Aorta (tissue), 5 donors: ENCODE measurements at regions not wholly inside any gene's neighbourhood (a gene's known extent, or its start where the extent isn't known, plus 50 kb on each side); places are given as distances from the start of the nearest gene placed in this dataset.

Experiments
- ATAC-seq: fragments of 200-7000 bp; cut with Tn5 transposase; one replicate; pipeline ENCODE4 v1.9.1; 2022; ENCODE audit warnings: moderate library complexity; ENCODE audit not compliant: low FRiP score
- DNase-seq, 2 donors: peaks; one replicate each; pipeline ENCODE4 v3.0.0-alpha.2; 2020
- H3K27ac ChIP-seq, 2 donors: one replicate each; pipeline ENCODE4 v1.5.1; 2013; ENCODE audit warnings: low read length in 2 of 2, mild to moderate bottlenecking in 2 of 2, moderate library complexity in 2 of 2, control low read depth in 1 of 2, inconsistent platforms in 1 of 2, low read depth in 1 of 2
- H3K27me3 ChIP-seq, 2 donors: one replicate each; pipeline ENCODE4 v1.6.1; 2013; ENCODE audit warnings: control low read depth in 1 of 2, low read length in 1 of 2, mild to moderate bottlenecking in 1 of 2, moderate library complexity in 1 of 2; ENCODE audit not compliant: insufficient read depth in 2 of 2, control insufficient read depth in 1 of 2
- H3K36me3 ChIP-seq, 2 donors: one replicate each; pipeline ENCODE4 v1.6.1; 2013; ENCODE audit warnings: control low read depth in 1 of 2, low read length in 1 of 2, mild to moderate bottlenecking in 1 of 2; ENCODE audit not compliant: insufficient read depth in 2 of 2, control insufficient read depth in 1 of 2
- H3K4me1 ChIP-seq, 2 donors: one replicate each; pipeline ENCODE4 v1.6.1; 2013; ENCODE audit warnings: low read length in 2 of 2, control low read depth in 1 of 2, mild to moderate bottlenecking in 1 of 2, moderate library complexity in 1 of 2; ENCODE audit not compliant: insufficient read depth in 2 of 2, control insufficient read depth in 1 of 2
- H3K4me3 ChIP-seq, 2 donors: one replicate each; pipeline ENCODE4 v1.5.1; 2013; ENCODE audit warnings: low read length in 2 of 2, control low read depth in 1 of 2, mild to moderate bottlenecking in 1 of 2
- H3K9me3 ChIP-seq: one replicate; pipeline ENCODE4 v1.6.1; 2013; ENCODE audit warnings: mild to moderate bottlenecking, low read length; ENCODE audit not compliant: control insufficient read depth
- WGBS, 2 donors: extraction: QIAGEN DNeasy Blood & Tissue Kit; methylation state at CpG; one replicate each; pipeline ENCODE4 v1.1.7; 2013; 5-methylcytosine and 5-hydroxymethylcytosine counted together
- intact Hi-C, 2 donors: fragments of 100-400 bp; cut with DNase I; formaldehyde crosslinking; loops; one replicate each; pipeline versions ENCODE4 v1.14.2 to v1.15.0; 2022
- donor health status: healthy with polysubstance abuse.
- donor health status: Bipolar disorder and iron deficiency.
- donor health status: DM: no; HTN: no; CAD: no.
- donor health status: DM: no; HTN: no; CAD: no.
- donor health status: DM: yes; HTN: yes; CAD: no.

GRCh38 chr5:72698481-72698880, 118.0 kb upstream of the TNPO1 start:
- intact Hi-C loops = no loop called here
- 64 to 71% methylated on average over 4 of the region's 4 CpGs for WGBS, 2 donors

GRCh38 chr5:72697622-72698021, 118.8 kb upstream of the TNPO1 start:
- Histone ChIP-seq H3K4me1 (no peaks in the 10 kb centered on the region), H3K36me3 (no peaks in the 10 kb centered on the region), H3K27me3 (no peaks in the 10 kb centered on the region), H3K27ac (no peak overlapping the region), H3K9me3 (no peaks in the 10 kb centered on the region), H3K4me3 (no peak overlapping the region)
- no peak for DNase-seq
- no peak for ATAC-seq
- intact Hi-C loops = no loop called here
- 94% methylated on average over 2 of the region's 2 CpGs for WGBS, 2 donors

More at GRCh38 chr5:72698481-72698880, 118.0 kb upstream of the TNPO1 start:
- H3K27ac ChIP-seq = no peak overlapping the region
- H3K9me3 ChIP-seq = no peaks in the 10 kb centered on the region
- no peaks in the 10 kb centered on the region for H3K27me3 ChIP-seq
- DNase-seq (no peak), ATAC-seq (no peak)
- H3K4me3 ChIP-seq = no peak overlapping the region
- no peaks in the 10 kb centered on the region for H3K4me1 ChIP-seq
- H3K36me3 ChIP-seq = no peaks in the 10 kb centered on the region

GRCh38 chr5:72695659-72696058, 120.8 kb upstream of the TNPO1 start:
- no peak for DNase-seq

GRCh38 chr5:72694856-72695255, 121.6 kb upstream of the TNPO1 start:
- intact Hi-C loops = no loop called here
- ATAC-seq = no peak
- DNase-seq = no peak
- Histone ChIP-seq H3K4me3 (no peak overlapping the region), H3K4me1 (no peaks in the 10 kb centered on the region), H3K36me3 (no peaks in the 10 kb centered on the region), H3K27me3 (no peaks in the 10 kb centered on the region), H3K9me3 (no peaks in the 10 kb centered on the region), H3K27ac (no peak overlapping the region)
- WGBS, 2 donors = 94 to 97% methylated on average over 2 of the region's 2 CpGs

More at GRCh38 chr5:72695659-72696058, 120.8 kb upstream of the TNPO1 start:
- intact Hi-C loops = no loop called here
- no peaks in the 10 kb centered on the region for H3K9me3 ChIP-seq
- no peaks in the 10 kb centered on the region for H3K27me3 ChIP-seq
- no peak overlapping the region for H3K27ac ChIP-seq
- H3K4me1 ChIP-seq = no peaks in the 10 kb centered on the region
- H3K4me3 ChIP-seq = no peak overlapping the region
- ATAC-seq = no peak
- no peaks in the 10 kb centered on the region for H3K36me3 ChIP-seq

GRCh38 chr5:72693546-72694205, 122.8 kb upstream of the TNPO1 start:
- WGBS, 2 donors = 78 to 80% methylated on average over 5 of the region's 5 CpGs
- intact Hi-C loops = no loop called here
- Histone ChIP-seq H3K36me3 (no peaks in the 10 kb centered on the region), H3K4me3 (no peak overlapping the region), H3K4me1 (no peaks in the 10 kb centered on the region), H3K9me3 (no peaks in the 10 kb centered on the region), H3K27ac (no peak overlapping the region), H3K27me3 (no peaks in the 10 kb centered on the region)
- DNase-seq = no peak
- no peak for ATAC-seq

GRCh38 chr5:72692651-72693442, 123.6 kb upstream of the TNPO1 start:
- H3K36me3 ChIP-seq = no peaks in the 10 kb centered on the region
- no peak overlapping the region for H3K4me3 ChIP-seq
- H3K27me3 ChIP-seq = no peaks in the 10 kb centered on the region
- peak; percentile 36 for ATAC-seq
- WGBS, 2 donors = 84 to 87% methylated on average over 9 of the region's 9 CpGs
- no peak for DNase-seq
- intact Hi-C loops = no loop called here
- H3K4me1 ChIP-seq = no peaks in the 10 kb centered on the region
- no peak overlapping the region for H3K27ac ChIP-seq
- H3K9me3 ChIP-seq = no peaks in the 10 kb centered on the region

- intact Hi-C loops = no loop called here
- no peak overlapping the region for H3K4me3 ChIP-seq
- no peaks in the 10 kb centered on the region for H3K36me3 ChIP-seq
- ATAC-seq = no peak
- peaks cover 0 to 2% of the 10 kb centered on the region in 2 donors for H3K4me1 ChIP-seq
- no peak for DNase-seq
- H3K9me3 ChIP-seq = no peaks in the 10 kb centered on the region
- H3K27me3 ChIP-seq = no peaks in the 10 kb centered on the region
- H3K27ac ChIP-seq = no peak overlapping the region
- WGBS, 2 donors = 55 to 58% methylated on average over 4 of the region's 4 CpGs
These were observed 124.2 kb upstream of the TNPO1 start for GRCh38 chr5:72692231-72692637.

GRCh38 chr5:72691751-72692150, 124.7 kb upstream of the TNPO1 start:
- H3K9me3 ChIP-seq = no peaks in the 10 kb centered on the region

GRCh38 chr5:72688916-72689315, 127.5 kb upstream of the TNPO1 start:
- DNase-seq = no peak
- Histone ChIP-seq H3K27ac (no peak overlapping the region), H3K4me1 (peaks cover 3 to 4% of the 10 kb centered on the region in 2 donors), H3K27me3 (no peaks in the 10 kb centered on the region), H3K4me3 (no peak overlapping the region), H3K9me3 (no peaks in the 10 kb centered on the region), H3K36me3 (no peaks in the 10 kb centered on the region)
- WGBS, 2 donors = 97% methylated on average over 3 of the region's 3 CpGs
- no peak for ATAC-seq
- intact Hi-C loops = no loop called here

More at GRCh38 chr5:72691751-72692150, 124.7 kb upstream of the TNPO1 start:
- Histone ChIP-seq H3K4me3 (no peak overlapping the region), H3K4me1 (peaks cover 0 to 4% of the 10 kb centered on the region in 2 donors), H3K27me3 (no peaks in the 10 kb centered on the region), H3K27ac (no peak overlapping the region), H3K36me3 (no peaks in the 10 kb centered on the region)
- ATAC-seq (no peak), DNase-seq (no peak)
- intact Hi-C loops = no loop called here
- WGBS, 2 donors = 83 to 85% methylated on average over 3 of the region's 3 CpGs
